ENCODE measurements at regions not wholly inside any gene's neighbourhood (a gene's known extent, or its start where the extent isn't known, plus 50 kb on each side); places are given as distances from the start of the nearest gene placed in this dataset.

- Mint-ChIP-seq H3K27ac (ENCODE audit: unreplicated experiment) (no peak overlapping the region), H3K36me3 (ENCODE audit: low read depth) (no peaks in the 10 kb centered on the region), H3K4me3 (no peak overlapping the region), H3K27me3 (ENCODE audit: low read depth) (no peaks in the 10 kb centered on the region), H3K9me3 (no peaks in the 10 kb centered on the region), H3K4me1 (no peaks in the 10 kb centered on the region)
- DNase-seq (ENCODE audit: low read depth, low spot score) = no peak
- no peak for TF ChIP-seq CTCF (conservative IDR thresholded peaks at IDR 0.05)
Observed at GRCh38 chr21:35394634-35395369, 345.7 kb upstream of the RUNX1 start.

- no peaks in the 10 kb centered on the region for H3K36me3 Mint-ChIP-seq (ENCODE audit: low read depth)
Observed at GRCh38 chr21:35394049-35394448, 344.9 kb upstream of the RUNX1 start.

GRCh38 chr21:35390013-35390776, 341.1 kb upstream of the RUNX1 start:
- no peaks in the 10 kb centered on the region for H3K4me1 Mint-ChIP-seq
- DNase-seq (ENCODE audit: low read depth, low spot score) = no peak
- no peak overlapping the region for H3K4me3 Mint-ChIP-seq
- no peaks in the 10 kb centered on the region for H3K36me3 Mint-ChIP-seq (ENCODE audit: low read depth)
- TF ChIP-seq CTCF (conservative IDR thresholded peaks at IDR 0.05) = no peak
- H3K27me3 Mint-ChIP-seq (ENCODE audit: low read depth) = no peaks in the 10 kb centered on the region
- H3K27ac Mint-ChIP-seq (ENCODE audit: unreplicated experiment) = no peak overlapping the region
- peaks cover 4% of the 10 kb centered on the region for H3K9me3 Mint-ChIP-seq

More at GRCh38 chr21:35394049-35394448, 344.9 kb upstream of the RUNX1 start:
- Mint-ChIP-seq H3K4me1 (no peaks in the 10 kb centered on the region), H3K27me3 (ENCODE audit: low read depth) (no peaks in the 10 kb centered on the region), H3K4me3 (no peak overlapping the region), H3K27ac (ENCODE audit: unreplicated experiment) (no peak overlapping the region), H3K9me3 (no peaks in the 10 kb centered on the region)
- no peak for TF ChIP-seq CTCF (conservative IDR thresholded peaks at IDR 0.05)
- DNase-seq (ENCODE audit: low read depth, low spot score) = no peak

- DNase-seq (ENCODE audit: low read depth, low spot score) = no peak
- Mint-ChIP-seq H3K36me3 (ENCODE audit: low read depth) (no peaks in the 10 kb centered on the region), H3K4me3 (no peak overlapping the region), H3K27me3 (ENCODE audit: low read depth) (no peaks in the 10 kb centered on the region), H3K9me3 (peaks cover 4% of the 10 kb centered on the region), H3K27ac (ENCODE audit: unreplicated experiment) (no peak overlapping the region), H3K4me1 (no peaks in the 10 kb centered on the region)
- TF ChIP-seq CTCF (conservative IDR thresholded peaks at IDR 0.05) = no peak
Observed at GRCh38 chr21:35386491-35387079, 337.5 kb upstream of the RUNX1 start.

GRCh38 chr21:35384375-35384774, 335.3 kb upstream of the RUNX1 start:
- DNase-seq (ENCODE audit: low read depth, low spot score) = no peak
- H3K9me3 Mint-ChIP-seq = peaks cover 4% of the 10 kb centered on the region
- no peaks in the 10 kb centered on the region for H3K36me3 Mint-ChIP-seq (ENCODE audit: low read depth)
- H3K27me3 Mint-ChIP-seq (ENCODE audit: low read depth) = no peaks in the 10 kb centered on the region
- no peak overlapping the region for H3K4me3 Mint-ChIP-seq
- no peak for TF ChIP-seq CTCF (conservative IDR thresholded peaks at IDR 0.05)
- H3K27ac Mint-ChIP-seq (ENCODE audit: unreplicated experiment) = no peak overlapping the region
- no peaks in the 10 kb centered on the region for H3K4me1 Mint-ChIP-seq
